ENCODE measurements at regions not wholly inside any gene's neighbourhood (a gene's known extent, or its start where the extent isn't known, plus 50 kb on each side); places are given as distances from the start of the nearest gene placed in this dataset.

GRCh38 chr6:156543431-156543830, 233.7 kb upstream of the ARID1B start:
- no peaks in the 10 kb centered on the region for H3K36me3 ChIP-seq (ENCODE audit: insufficient read depth, low read length)
- no peak overlapping the region for H3K4me3 ChIP-seq (ENCODE audit: low read depth, low read length, poor library complexity, severe bottlenecking)
- H4K20me1 ChIP-seq (ENCODE audit: insufficient read depth, low read length), result no peaks in the 10 kb centered on the region
- no peaks in the 10 kb centered on the region for H3K9me2 ChIP-seq (ENCODE audit: insufficient read depth, low read length)
- BruUV-seq (replicated peaks), result no TSS peak
- TF ChIP-seq EZH2phosphoT487 (IDR thresholded peaks at IDR 0.05; ENCODE audit: borderline replicate concordance, low read depth, low read length) (no peak), CTCF (conservative IDR thresholded peaks at IDR 0.05; ENCODE audit: low read length) (no peak)
- ChIA-PET CTCF (ENCODE audit: unreplicated experiment) (no interaction called here), POLR2A (no interaction called here)
- no peak for DNase-seq (ENCODE audit: low spot score)
- H3K4me1 ChIP-seq (ENCODE audit: insufficient read depth, low read length, poor library complexity, severe bottlenecking), result no peaks in the 10 kb centered on the region
- no peak overlapping the region for H2AFZ ChIP-seq (ENCODE audit: low read length)
- intact Hi-C loops (cut with micrococcal nuclease; ENCODE audit: unreplicated experiment), result no loop called here
- H3K27ac ChIP-seq (ENCODE audit: low read depth, low read length, poor library complexity, severe bottlenecking), result no peak overlapping the region
- H3K4me2 ChIP-seq (ENCODE audit: low read length), result no peak overlapping the region
- H3K79me2 ChIP-seq (ENCODE audit: insufficient read depth, low read depth, low read length), result no peaks in the 10 kb centered on the region
- H3K9me3 ChIP-seq (ENCODE audit: low read length), result no peaks in the 10 kb centered on the region

- ChIA-PET POLR2A (interaction anchor here (0.5 kb wide), 1 partner anchor 684 kb away, joined by 5 read pairs; no protein-coding TSS in a partner anchor), CTCF (ENCODE audit: unreplicated experiment) (no interaction called here)
- no peaks in the 10 kb centered on the region for H4K20me1 ChIP-seq (ENCODE audit: insufficient read depth, low read length)
- no peak for DNase-seq (ENCODE audit: low spot score)
- no peaks in the 10 kb centered on the region for H3K9me2 ChIP-seq (ENCODE audit: insufficient read depth, low read length)
- H3K4me3 ChIP-seq (ENCODE audit: low read depth, low read length, poor library complexity, severe bottlenecking), result no peak overlapping the region
- H3K9me3 ChIP-seq (ENCODE audit: low read length), result no peaks in the 10 kb centered on the region
- TF ChIP-seq EZH2phosphoT487 (IDR thresholded peaks at IDR 0.05; ENCODE audit: borderline replicate concordance, low read depth, low read length) (no peak), CTCF (conservative IDR thresholded peaks at IDR 0.05; ENCODE audit: low read length) (no peak)
- H3K4me1 ChIP-seq (ENCODE audit: insufficient read depth, low read length, poor library complexity, severe bottlenecking), result no peaks in the 10 kb centered on the region
- no TSS peak for BruUV-seq (replicated peaks)
- no peaks in the 10 kb centered on the region for H3K36me3 ChIP-seq (ENCODE audit: insufficient read depth, low read length)
- H2AFZ ChIP-seq (ENCODE audit: low read length), result no peak overlapping the region
- no peak overlapping the region for H3K27ac ChIP-seq (ENCODE audit: low read depth, low read length, poor library complexity, severe bottlenecking)
- H3K4me2 ChIP-seq (ENCODE audit: low read length), result no peak overlapping the region
- intact Hi-C loops (cut with micrococcal nuclease; ENCODE audit: unreplicated experiment), result no loop called here
- no peaks in the 10 kb centered on the region for H3K79me2 ChIP-seq (ENCODE audit: insufficient read depth, low read depth, low read length)
These were observed 238.1 kb upstream of the ARID1B start for GRCh38 chr6:156538875-156539660.

- Histone ChIP-seq H3K4me1 (ENCODE audit: insufficient read depth, low read length, poor library complexity, severe bottlenecking) (no peaks in the 10 kb centered on the region), H3K27ac (ENCODE audit: low read depth, low read length, poor library complexity, severe bottlenecking) (no peak overlapping the region), H3K9me2 (ENCODE audit: insufficient read depth, low read length) (no peaks in the 10 kb centered on the region), H3K9me3 (ENCODE audit: low read length) (no peaks in the 10 kb centered on the region), H3K4me2 (ENCODE audit: low read length) (no peak overlapping the region), H3K36me3 (ENCODE audit: insufficient read depth, low read length) (no peaks in the 10 kb centered on the region), H3K4me3 (ENCODE audit: low read depth, low read length, poor library complexity, severe bottlenecking) (no peak overlapping the region), H2AFZ (ENCODE audit: low read length) (no peak overlapping the region), H4K20me1 (ENCODE audit: insufficient read depth, low read length) (no peaks in the 10 kb centered on the region), H3K79me2 (ENCODE audit: insufficient read depth, low read depth, low read length) (no peaks in the 10 kb centered on the region)
- ChIA-PET POLR2A (interaction anchor here (0.7 to 1.4 kb wide), 2 partner anchors 10 to 48 kb away, joined by 3 to 4 read pairs; no protein-coding TSS in a partner anchor), CTCF (ENCODE audit: unreplicated experiment) (no interaction called here)
- TF ChIP-seq EZH2phosphoT487 (IDR thresholded peaks at IDR 0.05; ENCODE audit: borderline replicate concordance, low read depth, low read length) (no peak), CTCF (conservative IDR thresholded peaks at IDR 0.05; ENCODE audit: low read length) (no peak)
- DNase-seq (ENCODE audit: low spot score), result no peak
- intact Hi-C loops (cut with micrococcal nuclease; ENCODE audit: unreplicated experiment), result no loop called here
- no TSS peak for BruUV-seq (replicated peaks)
These were observed 242.6 kb upstream of the ARID1B start for GRCh38 chr6:156534594-156534993.

All from OCI-LY7 (cell line).